Colonic mucosa (tissue), 4 donors: ENCODE measurements at regions not wholly inside any gene's neighbourhood (a gene's known extent, or its start where the extent isn't known, plus 50 kb on each side); places are given as distances from the start of the nearest gene placed in this dataset.

ENCODE experiments used
- DNase-seq: peaks from one replicate; pipeline ENCODE4 v3.0.0-alpha.2; 2020
- H3K27ac ChIP-seq: fragments of 200-600 bp; one replicate; pipeline ENCODE4 v1.8.0; 2021
- H3K27me3 ChIP-seq: fragments of 200-600 bp; one replicate; pipeline ENCODE4 v1.8.0; 2021
- H3K36me3 ChIP-seq: fragments of 200-600 bp; one replicate; pipeline ENCODE4 v1.8.0; 2021
- H3K4me1 ChIP-seq: fragments of 200-600 bp; one replicate; pipeline ENCODE4 v1.8.0; 2021; ENCODE audit warnings: mild to moderate bottlenecking
- H3K4me3 ChIP-seq: fragments of 200-600 bp; one replicate; pipeline ENCODE4 v1.8.0; 2021
- H3K9ac ChIP-seq, 2 donors: one replicate each; pipeline ENCODE4 v1.7.0; 2013; ENCODE audit warnings: control low read depth in 2 of 2, low read depth in 2 of 2, low read length in 2 of 2
- H3K9me3 ChIP-seq: fragments of 200-600 bp; one replicate; pipeline ENCODE4 v1.8.0; 2021
- CTCF ChIP-seq: fragments of 200-600 bp; IDR thresholded peaks from one replicate; pipeline ENCODE4 v1.8.0; 2022; ENCODE audit warnings: antibody characterized with exemption, mild to moderate bottlenecking
- intact Hi-C: fragments of 100-400 bp; cut with DNase I; formaldehyde crosslinking; loops from one replicate; pipeline ENCODE4 v1.14.1; 2022
- donor health status: healthy.
- donor health status: DM: no; HTN: no; CAD: no.
- donor health status: DM: no; HTN: no; CAD: no.

DNA sequence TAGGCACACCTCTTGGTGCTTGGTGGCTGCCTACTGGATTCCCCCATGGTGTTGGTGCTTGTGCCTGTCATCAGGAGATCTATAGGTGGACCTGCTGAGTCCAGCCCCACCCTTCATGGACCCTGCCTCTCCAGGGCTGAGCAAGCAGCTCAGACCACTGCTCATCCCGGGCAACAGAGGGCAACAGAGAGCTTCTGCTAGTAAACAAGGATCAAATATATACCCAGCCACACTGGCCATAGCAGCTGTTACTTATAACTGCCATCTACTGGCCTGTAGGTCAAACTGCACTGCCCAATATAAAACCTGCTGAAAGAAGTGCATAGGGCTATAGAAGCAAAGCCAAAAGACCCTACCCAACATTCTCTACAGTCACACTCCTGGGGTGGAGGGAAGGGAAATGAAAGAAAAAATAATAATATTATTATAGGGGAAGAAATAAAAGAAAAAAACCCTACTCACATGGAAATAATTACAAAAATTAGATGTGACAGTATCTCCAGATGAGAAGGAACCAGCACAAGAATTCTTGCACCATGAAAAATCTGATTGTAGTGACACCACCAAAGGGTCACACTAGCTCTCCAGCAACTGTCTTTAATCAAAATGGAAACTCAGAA, 54.9 kb upstream of the ZNF800 start:
- TF ChIP-seq CTCF = peak; percentile 48
- Histone ChIP-seq H3K9me3 (no peaks in the 10 kb centered on the region), H3K27me3 (no peaks in the 10 kb centered on the region), H3K4me1 (no peaks in the 10 kb centered on the region), H3K36me3 (no peaks in the 10 kb centered on the region), H3K4me3 (no peak overlapping the region), H3K9ac (no peak overlapping the region), H3K27ac (no peak overlapping the region)
- no peak for DNase-seq
- intact Hi-C loops = no loop called here

DNA sequence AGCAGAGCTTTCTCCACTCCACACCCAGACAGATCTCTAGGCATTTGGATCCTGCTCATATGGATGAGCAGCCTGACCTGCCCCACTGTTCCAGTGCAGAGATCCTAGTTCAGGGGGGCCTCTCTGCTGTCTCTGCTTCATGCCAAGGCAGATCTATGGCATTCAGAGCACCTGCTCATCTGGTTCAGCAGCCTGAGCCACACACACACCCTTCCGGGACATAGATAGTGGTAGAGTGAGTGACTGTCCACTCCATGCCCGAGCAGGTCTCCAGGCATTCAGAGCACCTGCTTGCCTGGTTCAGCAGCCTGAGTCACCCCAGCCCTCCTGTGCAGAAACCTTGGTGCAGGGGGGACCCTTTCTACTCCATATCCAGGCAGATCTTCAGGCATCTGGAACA, 54.3 kb upstream of the ZNF800 start:
- Histone ChIP-seq H3K27ac (no peak overlapping the region), H3K4me1 (no peaks in the 10 kb centered on the region), H3K9ac (no peak overlapping the region), H3K4me3 (no peak overlapping the region), H3K36me3 (no peaks in the 10 kb centered on the region), H3K27me3 (no peaks in the 10 kb centered on the region), H3K9me3 (no peaks in the 10 kb centered on the region)
- no peak for DNase-seq
- no peak for TF ChIP-seq CTCF
- intact Hi-C loops = no loop called here
